SK-N-SH treated with all-trans-retinoic acid at 6 μM for 48 hours (cell line): ENCODE measurements at regions not wholly inside any gene's neighbourhood (a gene's known extent, or its start where the extent isn't known, plus 50 kb on each side); places are given as distances from the start of the nearest gene placed in this dataset.

Experiments used
- ATAC-seq: fragments of 200-7000 bp; cut with Tn5 transposase; 3 replicates; pipeline ENCODE4 v1.9.1; 2020; ENCODE audit warnings: mild to moderate bottlenecking, moderate library complexity
- ARNTL ChIP-seq: fragments of 450-650 bp; formaldehyde crosslinking; IDR thresholded peaks from 2 replicates; pipeline ENCODE4 v1.5.0; 2020; ENCODE audit warnings: low read depth, mild to moderate bottlenecking, moderate library complexity, borderline replicate concordance
- CREB5 ChIP-seq: fragments of 250-450 bp; sonication (Bioruptor Pico); IDR thresholded peaks from 2 replicates; pipeline ENCODE4 v1.5.1; 2020; ENCODE audit warnings: low read depth, mild to moderate bottlenecking, moderate library complexity
- CSDC2 ChIP-seq: fragments of 250-450 bp; sonication (Bioruptor Pico); IDR thresholded peaks from 2 replicates; pipeline ENCODE4 v1.5.0; 2020; ENCODE audit warnings: mild to moderate bottlenecking, moderate library complexity
- CSRNP3 ChIP-seq: fragments of 250-450 bp; sonication (Bioruptor Pico); IDR thresholded peaks from 2 replicates; pipeline ENCODE4 v1.5.1; 2021; ENCODE audit warnings: mild to moderate bottlenecking, moderate library complexity
- ESRRG ChIP-seq: fragments of 250-450 bp; sonication (Bioruptor Pico); IDR thresholded peaks from 2 replicates; pipeline ENCODE4 v1.6.1; 2021; ENCODE audit warnings: mild to moderate bottlenecking
- ISL1 ChIP-seq: fragments of 250-450 bp; sonication (Bioruptor Pico); IDR thresholded peaks from 2 replicates; pipeline ENCODE4 v2.1.2; 2022; ENCODE audit warnings: mild to moderate bottlenecking, moderate library complexity
- OSR1 ChIP-seq: fragments of 250-450 bp; sonication (Bioruptor Pico); IDR thresholded peaks from 2 replicates; pipeline ENCODE4 v1.8.0; 2022; ENCODE audit warnings: moderate library complexity, mild to moderate bottlenecking, inconsistent platforms
- PATZ1 ChIP-seq: fragments of 250-450 bp; sonication (Bioruptor Pico); IDR thresholded peaks from 2 replicates; pipeline ENCODE4 v1.8.0; 2020; ENCODE audit warnings: mild to moderate bottlenecking, moderate library complexity, borderline replicate concordance
- PPARA ChIP-seq: fragments of 250-450 bp; sonication (Bioruptor Pico); IDR thresholded peaks from 2 replicates; pipeline ENCODE4 v1.5.0; 2020; ENCODE audit warnings: mild to moderate bottlenecking, borderline replicate concordance
- RARB ChIP-seq: fragments of 250-450 bp; sonication (Bioruptor Pico); IDR thresholded peaks from 2 replicates; pipeline ENCODE4 v1.8.0; 2021; ENCODE audit warnings: mild to moderate bottlenecking, moderate library complexity
- SNAI2 ChIP-seq: fragments of 250-450 bp; sonication (Bioruptor Pico); IDR thresholded peaks from 2 replicates; pipeline ENCODE4 v1.5.0; 2020; ENCODE audit warnings: mild to moderate bottlenecking, moderate library complexity
- TCF4 ChIP-seq: fragments of 250-450 bp; sonication (Bioruptor Pico); IDR thresholded peaks from 2 replicates; pipeline ENCODE4 v1.8.0; 2021; ENCODE audit warnings: mild to moderate bottlenecking, moderate library complexity, borderline replicate concordance
- TOX ChIP-seq: fragments of 250-450 bp; sonication (Bioruptor Pico); IDR thresholded peaks from 2 replicates; pipeline ENCODE4 v1.8.0; 2021; ENCODE audit warnings: mild to moderate bottlenecking, moderate library complexity, borderline replicate concordance
- TSHZ2 ChIP-seq: fragments of 250-450 bp; sonication (Bioruptor Pico); IDR thresholded peaks from 2 replicates; pipeline ENCODE4 v1.5.0; 2020; ENCODE audit warnings: mild to moderate bottlenecking, moderate library complexity
- ZC3H10 ChIP-seq: fragments of 250-450 bp; sonication (Bioruptor Pico); IDR thresholded peaks from 2 replicates; pipeline ENCODE4 v1.5.1; 2021; ENCODE audit warnings: mild to moderate bottlenecking, moderate library complexity
- ZFP3 ChIP-seq: fragments of 250-450 bp; sonication (Bioruptor Pico); IDR thresholded peaks from 2 replicates; pipeline ENCODE4 v1.5.0; 2020; ENCODE audit warnings: mild to moderate bottlenecking, moderate library complexity
- ZFP30 ChIP-seq: fragments of 450-650 bp; formaldehyde crosslinking; IDR thresholded peaks from 2 replicates; pipeline ENCODE4 v1.5.0; 2022; ENCODE audit warnings: mild to moderate bottlenecking, moderate library complexity
- ZNF70 ChIP-seq: fragments of 450-650 bp; formaldehyde crosslinking; IDR thresholded peaks from 2 replicates; pipeline ENCODE4 v1.5.0; 2020; ENCODE audit warnings: mild to moderate bottlenecking, moderate library complexity
- TF ChIP-seq, protein P1 (sequence below): fragments of 250-450 bp; sonication (Bioruptor Pico); IDR thresholded peaks from 2 replicates; pipeline ENCODE4 v1.8.0; 2021; ENCODE audit warnings: low read depth, mild to moderate bottlenecking, moderate library complexity, borderline replicate concordance

- no peak for ATAC-seq
These were observed 116.1 kb upstream of the NUDT4 start for GRCh38 chr12:93261505-93262094.

DNA sequence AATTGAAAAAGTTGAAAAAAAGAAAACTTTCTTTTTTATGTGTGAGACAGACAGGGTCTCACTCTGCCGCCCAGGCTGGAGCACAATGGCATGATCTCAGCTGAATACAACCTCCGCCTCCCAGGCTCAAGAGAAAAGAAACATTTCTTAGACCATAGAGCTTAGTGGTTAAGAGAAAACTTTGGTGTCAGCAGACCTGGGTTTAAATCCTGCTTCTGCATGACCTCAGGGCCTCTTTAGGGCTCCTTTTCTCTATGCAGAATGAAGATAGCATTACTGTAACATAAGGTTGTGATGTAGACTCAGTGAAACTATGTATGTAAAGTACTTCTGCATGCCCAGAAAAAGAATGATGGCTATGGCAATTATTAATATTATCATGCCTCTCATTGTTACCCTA lies 104.7 kb upstream of the NUDT4 start:
- no peak for ATAC-seq
- TF ChIP-seq ZFP30 (CRISPR knock-in tag) (no peak), OSR1 (CRISPR knock-in tag) (no peak), TCF4 (CRISPR knock-in tag) (no peak), PPARA (CRISPR knock-in tag) (no peak), CSRNP3 (CRISPR knock-in tag) (no peak)

More at GRCh38 chr12:93261505-93262094, 116.1 kb upstream of the NUDT4 start:
- TF ChIP-seq ZNF70 (CRISPR knock-in tag) (no peak), ZC3H10 (no peak), CREB5 (CRISPR knock-in tag) (no peak), TCF4 (CRISPR knock-in tag) (no peak), TSHZ2 (CRISPR knock-in tag) (no peak), ZFP30 (CRISPR knock-in tag) (no peak), SNAI2 (no peak), ISL1 (no peak), TOX (CRISPR knock-in tag) (no peak), RARB (CRISPR knock-in tag) (no peak), PPARA (CRISPR knock-in tag) (no peak), ARNTL (CRISPR knock-in tag) (no peak), ZFP3 (CRISPR knock-in tag) (no peak), CSRNP3 (CRISPR knock-in tag) (no peak), ESRRG (CRISPR knock-in tag) (no peak), OSR1 (CRISPR knock-in tag) (no peak), PATZ1 (no peak), CSDC2 (CRISPR knock-in tag) (no peak)
- TF ChIP-seq, protein P1, sequence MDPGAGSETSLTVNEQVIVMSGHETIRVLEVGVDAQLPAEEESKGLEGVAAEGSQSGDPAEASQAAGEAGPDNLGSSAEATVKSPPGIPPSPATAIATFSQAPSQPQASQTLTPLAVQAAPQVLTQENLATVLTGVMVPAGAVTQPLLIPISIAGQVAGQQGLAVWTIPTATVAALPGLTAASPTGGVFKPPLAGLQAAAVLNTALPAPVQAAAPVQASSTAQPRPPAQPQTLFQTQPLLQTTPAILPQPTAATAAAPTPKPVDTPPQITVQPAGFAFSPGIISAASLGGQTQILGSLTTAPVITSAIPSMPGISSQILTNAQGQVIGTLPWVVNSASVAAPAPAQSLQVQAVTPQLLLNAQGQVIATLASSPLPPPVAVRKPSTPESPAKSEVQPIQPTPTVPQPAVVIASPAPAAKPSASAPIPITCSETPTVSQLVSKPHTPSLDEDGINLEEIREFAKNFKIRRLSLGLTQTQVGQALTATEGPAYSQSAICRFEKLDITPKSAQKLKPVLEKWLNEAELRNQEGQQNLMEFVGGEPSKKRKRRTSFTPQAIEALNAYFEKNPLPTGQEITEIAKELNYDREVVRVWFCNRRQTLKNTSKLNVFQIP (CRISPR knock-in tag) = no peak
